ENCODE measurements at regions not wholly inside any gene's neighbourhood (a gene's known extent, or its start where the extent isn't known, plus 50 kb on each side); places are given as distances from the start of the nearest gene placed in this dataset.
"Not testable (repeated sequence)": the region's sequence is repeated elsewhere in the genome, so short reads cannot be mapped to it uniquely, and the experiment has no call there.

DNA sequence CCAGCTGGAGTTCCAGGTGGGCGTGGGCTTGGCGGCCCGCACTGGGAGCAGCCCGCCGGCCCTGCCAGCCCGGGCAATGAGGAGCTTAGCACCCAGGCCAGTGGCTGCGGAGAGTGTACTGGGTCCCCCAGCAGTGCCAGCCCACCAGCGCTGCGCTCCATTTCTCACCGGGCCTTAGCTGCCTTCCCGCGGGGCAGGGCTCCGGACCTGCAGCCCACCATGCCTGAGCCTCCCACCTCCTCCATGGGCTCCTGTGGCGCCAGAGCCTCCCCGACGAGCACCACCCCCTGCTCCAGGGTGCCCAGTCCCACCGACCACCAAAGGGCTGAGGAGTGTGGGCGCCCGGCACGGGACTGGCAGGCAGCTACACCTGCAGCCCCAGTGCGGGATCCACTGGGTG, 1075.3 kb downstream of the SI start:
- POLR2A ChIA-PET; H3K79me2 ChIP-seq (ENCODE audit: insufficient read depth); H3K9me2 ChIP-seq; H3K27me3 ChIP-seq (ENCODE audit: insufficient read depth); H3K4me3 ChIP-seq (ENCODE audit: low read depth in 2 of 2, low read length in 1 of 2); H2AFZ ChIP-seq (ENCODE audit: low read depth); H3K4me1 ChIP-seq (ENCODE audit: control insufficient read depth in 1 of 2, insufficient read depth in 2 of 2, low read depth in 1 of 2, low read length in 1 of 2); H4K20me1 ChIP-seq (ENCODE audit: insufficient read depth); H3K9ac ChIP-seq; H3K36me3 ChIP-seq (replicated peaks in 1 of 2; ENCODE audit: control insufficient read depth in 1 of 2, insufficient read depth in 2 of 2, low read length in 1 of 2); H3F3A ChIP-seq (replicated peaks; ENCODE audit: insufficient read depth); DNase-seq; H3K4me2 ChIP-seq; CTCF ChIA-PET; H3K27ac ChIP-seq (ENCODE audit: low read depth in 2 of 2, low read length in 1 of 2); H3K9me3 ChIP-seq: not testable (repeated sequence)
- 59% methylated on average over 6 of the region's 21 CpGs for WGBS (ENCODE audit: low lambda C conversion rate)

DNA sequence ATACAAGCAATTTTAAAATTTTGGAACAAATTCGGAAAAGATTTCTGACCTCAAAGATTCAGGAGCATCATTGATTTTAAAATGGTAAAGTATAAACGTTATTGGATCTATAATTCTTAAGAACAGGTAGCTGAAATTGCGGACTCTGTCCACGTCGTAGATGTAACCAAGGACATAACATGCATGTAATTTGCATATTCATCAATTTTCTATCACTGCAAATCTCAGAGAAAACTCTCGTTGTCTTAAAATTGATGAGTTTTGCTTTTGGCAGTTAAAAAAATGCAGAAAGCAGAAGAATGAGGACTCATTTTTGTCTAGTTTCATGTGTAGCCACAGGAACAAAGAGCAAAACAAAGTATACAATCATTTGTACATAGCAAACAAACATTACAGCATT, 1094.4 kb downstream of the SI start:
- no peak for DNase-seq
- Histone ChIP-seq H3K4me1 (ENCODE audit: control insufficient read depth in 1 of 2, insufficient read depth in 2 of 2, low read depth in 1 of 2, low read length in 1 of 2) (no peaks in the 10 kb centered on the region), H4K20me1 (ENCODE audit: insufficient read depth) (no peaks in the 10 kb centered on the region), H2AFZ (ENCODE audit: low read depth) (no peak overlapping the region), H3K79me2 (ENCODE audit: insufficient read depth) (no peaks in the 10 kb centered on the region), H3F3A (replicated peaks; ENCODE audit: insufficient read depth) (no peaks in the 10 kb centered on the region), H3K27me3 (ENCODE audit: insufficient read depth) (no peaks in the 10 kb centered on the region), H3K36me3 (replicated peaks in 1 of 2; ENCODE audit: control insufficient read depth in 1 of 2, insufficient read depth in 2 of 2, low read length in 1 of 2) (no peaks in the 10 kb centered on the region), H3K9me3 (peaks cover 7% of the 10 kb centered on the region; the same call in 1 of the 2 replicates), H3K9ac (no peak overlapping the region), H3K9me2 (no peaks in the 10 kb centered on the region), H3K4me2 (no peak overlapping the region), H3K27ac (ENCODE audit: low read depth in 2 of 2, low read length in 1 of 2) (no peak overlapping the region), H3K4me3 (ENCODE audit: low read depth in 2 of 2, low read length in 1 of 2) (no peak overlapping the region)
- ChIA-PET POLR2A (no interaction called here), CTCF (no interaction called here)
- TF ChIP-seq RCOR1 (IDR thresholded peaks at IDR 0.05; ENCODE audit: low read length) (no peak), FOSL2 (IDR thresholded peaks at IDR 0.05; ENCODE audit: borderline replicate concordance, low read depth) (no peak), FOXM1 (IDR thresholded peaks at IDR 0.05; ENCODE audit: low read depth) (no peak), MEF2A (IDR thresholded peaks at IDR 0.05; ENCODE audit: borderline replicate concordance, low read depth) (no peak), YY1 (IDR thresholded peaks at IDR 0.05; ENCODE audit: low read depth) (no peak), TAF1 (IDR thresholded peaks at IDR 0.05; ENCODE audit: borderline replicate concordance, low read depth, low read length) (no peak), CHD2 (IDR thresholded peaks at IDR 0.05; ENCODE audit: low read length, partially characterized antibody) (no peak), ELF1 (IDR thresholded peaks at IDR 0.05) (no peak), GABPA (IDR thresholded peaks at IDR 0.05; ENCODE audit: low read depth) (no peak), GATA2 (CRISPR knock-in tag; IDR thresholded peaks at IDR 0.05) (no peak), FOXJ3 (CRISPR knock-in tag; IDR thresholded peaks at IDR 0.05) (no peak), RFX5 (IDR thresholded peaks at IDR 0.05; ENCODE audit: low read length) (no peak), TEAD4 (IDR thresholded peaks at IDR 0.05; ENCODE audit: borderline replicate concordance, insufficient read depth) (no peak)
- TF ChIP-seq, protein P1, sequence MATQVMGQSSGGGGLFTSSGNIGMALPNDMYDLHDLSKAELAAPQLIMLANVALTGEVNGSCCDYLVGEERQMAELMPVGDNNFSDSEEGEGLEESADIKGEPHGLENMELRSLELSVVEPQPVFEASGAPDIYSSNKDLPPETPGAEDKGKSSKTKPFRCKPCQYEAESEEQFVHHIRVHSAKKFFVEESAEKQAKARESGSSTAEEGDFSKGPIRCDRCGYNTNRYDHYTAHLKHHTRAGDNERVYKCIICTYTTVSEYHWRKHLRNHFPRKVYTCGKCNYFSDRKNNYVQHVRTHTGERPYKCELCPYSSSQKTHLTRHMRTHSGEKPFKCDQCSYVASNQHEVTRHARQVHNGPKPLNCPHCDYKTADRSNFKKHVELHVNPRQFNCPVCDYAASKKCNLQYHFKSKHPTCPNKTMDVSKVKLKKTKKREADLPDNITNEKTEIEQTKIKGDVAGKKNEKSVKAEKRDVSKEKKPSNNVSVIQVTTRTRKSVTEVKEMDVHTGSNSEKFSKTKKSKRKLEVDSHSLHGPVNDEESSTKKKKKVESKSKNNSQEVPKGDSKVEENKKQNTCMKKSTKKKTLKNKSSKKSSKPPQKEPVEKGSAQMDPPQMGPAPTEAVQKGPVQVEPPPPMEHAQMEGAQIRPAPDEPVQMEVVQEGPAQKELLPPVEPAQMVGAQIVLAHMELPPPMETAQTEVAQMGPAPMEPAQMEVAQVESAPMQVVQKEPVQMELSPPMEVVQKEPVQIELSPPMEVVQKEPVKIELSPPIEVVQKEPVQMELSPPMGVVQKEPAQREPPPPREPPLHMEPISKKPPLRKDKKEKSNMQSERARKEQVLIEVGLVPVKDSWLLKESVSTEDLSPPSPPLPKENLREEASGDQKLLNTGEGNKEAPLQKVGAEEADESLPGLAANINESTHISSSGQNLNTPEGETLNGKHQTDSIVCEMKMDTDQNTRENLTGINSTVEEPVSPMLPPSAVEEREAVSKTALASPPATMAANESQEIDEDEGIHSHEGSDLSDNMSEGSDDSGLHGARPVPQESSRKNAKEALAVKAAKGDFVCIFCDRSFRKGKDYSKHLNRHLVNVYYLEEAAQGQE (IDR thresholded peaks at IDR 0.05; ENCODE audit: low read depth, low read length) = no peak
- TF ChIP-seq, protein P2, sequence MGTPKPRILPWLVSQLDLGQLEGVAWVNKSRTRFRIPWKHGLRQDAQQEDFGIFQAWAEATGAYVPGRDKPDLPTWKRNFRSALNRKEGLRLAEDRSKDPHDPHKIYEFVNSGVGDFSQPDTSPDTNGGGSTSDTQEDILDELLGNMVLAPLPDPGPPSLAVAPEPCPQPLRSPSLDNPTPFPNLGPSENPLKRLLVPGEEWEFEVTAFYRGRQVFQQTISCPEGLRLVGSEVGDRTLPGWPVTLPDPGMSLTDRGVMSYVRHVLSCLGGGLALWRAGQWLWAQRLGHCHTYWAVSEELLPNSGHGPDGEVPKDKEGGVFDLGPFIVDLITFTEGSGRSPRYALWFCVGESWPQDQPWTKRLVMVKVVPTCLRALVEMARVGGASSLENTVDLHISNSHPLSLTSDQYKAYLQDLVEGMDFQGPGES (IDR thresholded peaks at IDR 0.05; ENCODE audit: low read depth, low read length) = no peak
- WGBS (ENCODE audit: low lambda C conversion rate) = 35% methylated on average over 6 of the region's 6 CpGs

Measured in SK-N-SH (cell line).